22Rv1 (cell line): ENCODE measurements at regions not wholly inside any gene's neighbourhood (a gene's known extent, or its start where the extent isn't known, plus 50 kb on each side); places are given as distances from the start of the nearest gene placed in this dataset.

Experiments
- CTCF ChIP-seq: fragments of 450-650 bp; IDR thresholded peaks from 2 replicates; pipeline ENCODE4 v1.5.1; 2017; ENCODE audit warnings: mild to moderate bottlenecking
- ZFX ChIP-seq: fragments of 450-650 bp; IDR thresholded peaks from 2 replicates; pipeline ENCODE4 v1.6.1; 2017; ENCODE audit warnings: antibody characterized with exemption, borderline replicate concordance

- TF ChIP-seq CTCF (no peak), ZFX (no peak)
Observed at GRCh38 chr9:73871636-73872035, 625.5 kb upstream of the RORB start.
